ENCODE measurements at regions not wholly inside any gene's neighbourhood (a gene's known extent, or its start where the extent isn't known, plus 50 kb on each side); places are given as distances from the start of the nearest gene placed in this dataset.

GRCh38 chr9:102038006-102038405 is 299.6 kb upstream of the GRIN3A start:
- H3K4me1 Mint-ChIP-seq: no peaks in the 10 kb centered on the region
- no peaks in the 10 kb centered on the region for H3K36me3 ChIP-seq
- TF ChIP-seq EZH2phosphoT487 (IDR thresholded peaks at IDR 0.05) (no peak), CTCF (IDR thresholded peaks at IDR 0.05) (no peak), EZH2 (IDR thresholded peaks at IDR 0.05) (no peak)
- H3K27me3 Mint-ChIP-seq (ENCODE audit: insufficient read depth, low read depth): peaks cover 4% of the 10 kb centered on the region
- no peaks in the 10 kb centered on the region for H3F3A ChIP-seq (ENCODE audit: low read depth)
- peaks cover 4% of the 10 kb centered on the region for H3K9me3 ChIP-seq (ENCODE audit: low read depth)
- no peak overlapping the region for H3K27ac Mint-ChIP-seq
- H3K4me1 ChIP-seq: no peaks in the 10 kb centered on the region
- no peak for DNase-seq (ENCODE audit: low spot score)
- H2AFZ ChIP-seq (replicated peaks): no peak overlapping the region
- no peaks in the 10 kb centered on the region for H3K36me3 Mint-ChIP-seq
- no peaks in the 10 kb centered on the region for H3K9me3 Mint-ChIP-seq
- H3K4me3 Mint-ChIP-seq: no peak overlapping the region
- H3K4me3 ChIP-seq: no peak overlapping the region
- H3K9ac ChIP-seq: no peak overlapping the region
- no peaks in the 10 kb centered on the region for H3K27me3 ChIP-seq
- H3K4me2 ChIP-seq: no peak overlapping the region
- no peaks in the 10 kb centered on the region for H3K79me2 ChIP-seq (ENCODE audit: low read depth)
- H4K20me1 ChIP-seq (ENCODE audit: low read depth): no peaks in the 10 kb centered on the region
- H3K27ac ChIP-seq: no peak overlapping the region

- Histone ChIP-seq H3K4me2 (no peak overlapping the region), H2AFZ (replicated peaks) (no peak overlapping the region), H3K4me1 (no peaks in the 10 kb centered on the region), H3K27ac (no peak overlapping the region), H3K27me3 (no peaks in the 10 kb centered on the region), H4K20me1 (ENCODE audit: low read depth) (no peaks in the 10 kb centered on the region), H3K9ac (no peak overlapping the region), H3K79me2 (ENCODE audit: low read depth) (no peaks in the 10 kb centered on the region), H3K4me3 (no peak overlapping the region), H3K9me3 (ENCODE audit: low read depth) (peaks cover 4% of the 10 kb centered on the region), H3K36me3 (no peaks in the 10 kb centered on the region), H3F3A (ENCODE audit: low read depth) (no peaks in the 10 kb centered on the region)
- no peak for DNase-seq (ENCODE audit: low spot score)
- TF ChIP-seq EZH2 (IDR thresholded peaks at IDR 0.05) (no peak), EZH2phosphoT487 (IDR thresholded peaks at IDR 0.05) (no peak), CTCF (IDR thresholded peaks at IDR 0.05) (no peak)
- no peaks in the 10 kb centered on the region for H3K9me3 Mint-ChIP-seq
- no peaks in the 10 kb centered on the region for H3K36me3 Mint-ChIP-seq
- H3K4me1 Mint-ChIP-seq: no peaks in the 10 kb centered on the region
- no peak overlapping the region for H3K27ac Mint-ChIP-seq
- H3K27me3 Mint-ChIP-seq (ENCODE audit: insufficient read depth, low read depth): peaks cover 6% of the 10 kb centered on the region
- H3K4me3 Mint-ChIP-seq: no peak overlapping the region
Measured at GRCh38 chr9:102035929-102036328, 297.5 kb upstream of the GRIN3A start.

DNA sequence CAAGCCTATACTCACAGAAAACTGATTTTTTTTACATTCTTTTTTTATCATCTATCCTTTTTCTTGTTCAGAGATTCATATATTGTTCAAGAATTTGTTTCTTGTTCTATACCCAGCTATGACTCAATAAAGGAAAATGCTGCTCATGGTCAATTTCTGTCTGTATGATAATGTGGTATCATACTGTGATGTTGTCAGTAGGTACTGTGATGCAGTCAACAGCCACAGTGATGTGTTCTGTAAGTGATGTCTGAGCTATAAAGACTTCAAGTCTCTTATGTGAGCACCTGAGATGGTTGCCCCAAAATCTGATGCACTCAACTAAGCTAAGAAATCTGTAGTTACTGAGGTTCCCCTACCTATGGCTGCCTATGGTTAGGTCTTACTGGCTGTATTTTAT is 294.2 kb upstream of the GRIN3A start:
- Mint-ChIP-seq H3K4me1 (no peaks in the 10 kb centered on the region), H3K27me3 (ENCODE audit: insufficient read depth, low read depth) (peaks cover 4% of the 10 kb centered on the region), H3K27ac (no peak overlapping the region), H3K4me3 (no peak overlapping the region), H3K36me3 (no peaks in the 10 kb centered on the region), H3K9me3 (no peaks in the 10 kb centered on the region)
- H3K27me3 ChIP-seq: no peaks in the 10 kb centered on the region
- no peak overlapping the region for H3K4me2 ChIP-seq
- H3K4me3 ChIP-seq: no peak overlapping the region
- peaks cover 3% of the 10 kb centered on the region for H3K36me3 ChIP-seq
- no peaks in the 10 kb centered on the region for H3F3A ChIP-seq (ENCODE audit: low read depth)
- no peak overlapping the region for H2AFZ ChIP-seq (replicated peaks)
- no peak overlapping the region for H3K27ac ChIP-seq
- H3K9me3 ChIP-seq (ENCODE audit: low read depth): peaks cover 10% of the 10 kb centered on the region
- H3K4me1 ChIP-seq: no peaks in the 10 kb centered on the region
- H4K20me1 ChIP-seq (ENCODE audit: low read depth): no peaks in the 10 kb centered on the region
- no peak for DNase-seq (ENCODE audit: low spot score)
- H3K79me2 ChIP-seq (ENCODE audit: low read depth): no peaks in the 10 kb centered on the region
- no peak overlapping the region for H3K9ac ChIP-seq
- TF ChIP-seq CTCF (IDR thresholded peaks at IDR 0.05): no peak
- no peak for TF ChIP-seq EZH2phosphoT487 (IDR thresholded peaks at IDR 0.05)
- no peak for TF ChIP-seq EZH2 (IDR thresholded peaks at IDR 0.05)

GRCh38 chr9:102000956-102001355 is 262.5 kb upstream of the GRIN3A start:
- Mint-ChIP-seq H3K4me3 (no peak overlapping the region), H3K36me3 (no peaks in the 10 kb centered on the region), H3K27ac (no peak overlapping the region), H3K4me1 (peaks cover 19% of the 10 kb centered on the region), H3K9me3 (peaks cover 3% of the 10 kb centered on the region), H3K27me3 (ENCODE audit: insufficient read depth, low read depth) (peaks cover 10% of the 10 kb centered on the region)
- Histone ChIP-seq H3K4me3 (no peak overlapping the region), H4K20me1 (ENCODE audit: low read depth) (no peaks in the 10 kb centered on the region), H3K4me1 (no peaks in the 10 kb centered on the region), H3K27ac (no peak overlapping the region), H3K9me3 (ENCODE audit: low read depth) (no peaks in the 10 kb centered on the region), H3K79me2 (ENCODE audit: low read depth) (no peaks in the 10 kb centered on the region), H3F3A (ENCODE audit: low read depth) (no peaks in the 10 kb centered on the region), H3K9ac (no peak overlapping the region), H2AFZ (replicated peaks) (no peak overlapping the region), H3K4me2 (no peak overlapping the region), H3K27me3 (no peaks in the 10 kb centered on the region), H3K36me3 (no peaks in the 10 kb centered on the region)
- DNase-seq (ENCODE audit: low spot score): no peak
- TF ChIP-seq CTCF (IDR thresholded peaks at IDR 0.05): no peak
- no peak for TF ChIP-seq EZH2 (IDR thresholded peaks at IDR 0.05)
- TF ChIP-seq EZH2phosphoT487 (IDR thresholded peaks at IDR 0.05): no peak

Data from neural progenitor cell (in vitro differentiated cells).